Nephron (organoid): ENCODE measurements at regions not wholly inside any gene's neighbourhood (a gene's known extent, or its start where the extent isn't known, plus 50 kb on each side); places are given as distances from the start of the nearest gene placed in this dataset.

Experiments
- H3K27ac Mint-ChIP-seq, 3 experiments: 2 replicates each; pipeline ENCODE4 v1.8.0; 2020; ENCODE audit warnings: mixed read lengths in 3 of 3, mild to moderate bottlenecking in 2 of 3, moderate library complexity in 1 of 3
- H3K27me3 Mint-ChIP-seq: 2 replicates; pipeline ENCODE4 v1.8.0; 2021; ENCODE audit warnings: low read depth, mild to moderate bottlenecking, moderate library complexity, mixed read lengths
- H3K36me3 Mint-ChIP-seq: 2 replicates; pipeline ENCODE4 v1.8.0; 2020; ENCODE audit warnings: low read depth, mixed read lengths
- H3K4me1 Mint-ChIP-seq: 2 replicates; pipeline ENCODE4 v1.8.0; 2020; ENCODE audit warnings: mixed read lengths
- H3K4me3 Mint-ChIP-seq, 3 experiments: 2 replicates each; pipeline ENCODE4 v1.8.0; 2020; ENCODE audit warnings: mild to moderate bottlenecking in 3 of 3, mixed read lengths in 3 of 3, moderate library complexity in 2 of 3
- H3K9me3 Mint-ChIP-seq: 2 replicates; pipeline ENCODE4 v1.8.0; 2020; ENCODE audit warnings: mixed read lengths
- TF ChIP-seq, protein P1 (sequence below), 3 experiments: fragments of 200-600 bp; sonication (generic); IDR thresholded peaks; one replicate each; pipeline ENCODE4 v1.5.0; 2021; ENCODE audit warnings: antibody characterized with exemption in 3 of 3; ENCODE audit not compliant: unreplicated experiment in 3 of 3

DNA sequence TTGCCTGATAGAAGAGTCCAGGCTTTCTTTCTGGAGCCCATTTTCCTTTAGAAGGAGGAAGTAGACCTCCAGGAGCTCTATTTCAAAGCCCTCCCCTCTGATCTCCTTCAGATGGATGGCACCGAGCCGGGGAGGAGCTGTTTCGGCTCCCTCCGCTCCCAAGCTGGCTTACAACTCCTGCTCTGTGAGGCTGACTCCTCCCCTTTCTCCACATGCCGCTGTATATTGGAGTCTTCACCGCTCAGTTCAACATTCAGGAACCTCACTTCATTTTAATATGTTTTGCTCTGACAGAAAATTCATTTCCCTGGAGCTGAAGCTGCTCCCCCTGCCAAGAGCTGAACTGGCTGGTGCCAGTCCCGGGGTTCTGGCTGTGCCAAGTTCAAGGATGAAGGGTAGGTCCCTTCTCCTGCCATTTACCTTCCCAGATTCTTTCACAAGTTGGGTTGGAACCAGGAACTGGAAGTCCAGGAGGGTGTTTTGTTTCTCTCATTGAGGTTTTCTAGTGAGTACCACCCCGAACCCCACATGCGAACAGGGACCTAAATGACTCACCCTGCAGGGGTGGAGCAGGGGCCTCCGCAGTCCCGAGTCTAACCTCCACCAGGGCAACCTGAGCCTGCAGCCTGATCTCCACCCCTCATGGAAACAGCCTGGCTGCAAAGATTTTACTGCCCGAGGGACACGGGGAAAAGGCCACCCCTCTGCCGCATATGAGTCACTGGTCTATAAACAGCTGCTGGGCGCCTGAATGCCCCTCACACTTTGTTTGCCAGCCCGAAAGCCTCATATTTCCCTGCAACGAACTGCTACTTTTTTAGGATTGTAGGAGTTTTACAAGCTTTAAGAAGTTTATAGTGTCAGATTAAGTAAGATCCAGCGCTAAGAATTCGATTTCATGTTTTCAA is 68.6 kb upstream of the FOXA2 start:
- Mint-ChIP-seq H3K4me3 (peak overlapping the region in 2 of 3 experiments; percentile 11), H3K4me1 (no peaks in the 10 kb centered on the region), H3K27ac (no peak overlapping the region), H3K27me3 (peaks cover 50% of the 10 kb centered on the region), H3K9me3 (no peaks in the 10 kb centered on the region), H3K36me3 (no peaks in the 10 kb centered on the region)
- TF ChIP-seq, protein P1, sequence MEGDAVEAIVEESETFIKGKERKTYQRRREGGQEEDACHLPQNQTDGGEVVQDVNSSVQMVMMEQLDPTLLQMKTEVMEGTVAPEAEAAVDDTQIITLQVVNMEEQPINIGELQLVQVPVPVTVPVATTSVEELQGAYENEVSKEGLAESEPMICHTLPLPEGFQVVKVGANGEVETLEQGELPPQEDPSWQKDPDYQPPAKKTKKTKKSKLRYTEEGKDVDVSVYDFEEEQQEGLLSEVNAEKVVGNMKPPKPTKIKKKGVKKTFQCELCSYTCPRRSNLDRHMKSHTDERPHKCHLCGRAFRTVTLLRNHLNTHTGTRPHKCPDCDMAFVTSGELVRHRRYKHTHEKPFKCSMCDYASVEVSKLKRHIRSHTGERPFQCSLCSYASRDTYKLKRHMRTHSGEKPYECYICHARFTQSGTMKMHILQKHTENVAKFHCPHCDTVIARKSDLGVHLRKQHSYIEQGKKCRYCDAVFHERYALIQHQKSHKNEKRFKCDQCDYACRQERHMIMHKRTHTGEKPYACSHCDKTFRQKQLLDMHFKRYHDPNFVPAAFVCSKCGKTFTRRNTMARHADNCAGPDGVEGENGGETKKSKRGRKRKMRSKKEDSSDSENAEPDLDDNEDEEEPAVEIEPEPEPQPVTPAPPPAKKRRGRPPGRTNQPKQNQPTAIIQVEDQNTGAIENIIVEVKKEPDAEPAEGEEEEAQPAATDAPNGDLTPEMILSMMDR (IDR thresholded peaks at IDR 0.05; ENCODE audit: unreplicated experiment in 3 of 3) = no peak

DNA sequence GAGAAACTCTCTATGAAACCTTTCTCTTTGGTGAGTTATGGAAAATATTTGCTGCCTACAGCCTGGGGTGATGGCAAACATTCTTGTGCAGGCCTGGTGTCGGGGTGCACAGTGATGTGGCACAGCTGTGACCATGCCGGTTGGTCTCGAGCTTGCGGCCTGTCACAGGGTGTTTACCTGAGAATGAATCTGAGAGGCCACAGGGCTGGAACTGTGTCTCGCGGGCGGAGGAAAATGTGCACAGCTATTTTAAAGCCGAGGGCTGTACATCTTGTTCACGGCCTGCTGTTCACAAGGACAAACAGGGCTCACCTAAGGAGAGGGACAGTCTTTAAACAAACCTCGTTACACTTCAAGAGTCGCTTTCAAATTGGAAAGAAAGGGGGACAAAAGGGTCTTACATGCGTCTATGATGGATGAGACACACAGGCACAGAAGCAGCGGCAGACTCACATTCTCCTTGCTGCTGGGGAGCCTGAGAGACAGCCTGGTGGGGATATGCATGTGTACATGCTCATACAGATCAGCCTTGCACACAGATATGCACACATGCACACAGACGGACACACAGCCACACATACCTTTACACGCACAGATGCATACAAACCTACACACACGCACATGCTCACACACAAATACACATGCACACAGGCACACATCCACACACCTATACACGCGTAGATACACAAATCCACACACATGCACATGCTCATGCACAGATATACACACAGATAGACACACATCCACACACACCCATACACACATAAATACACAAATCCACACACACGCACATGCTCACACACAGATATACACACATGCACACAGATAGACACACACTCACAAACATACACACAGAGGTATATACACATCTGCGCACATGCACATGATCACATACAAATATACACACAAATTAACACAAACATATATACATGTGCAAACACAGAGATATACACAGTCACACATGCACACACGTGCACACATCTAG is 69.6 kb upstream of the FOXA2 start:
- TF ChIP-seq, protein P1 (IDR thresholded peaks at IDR 0.05; ENCODE audit: unreplicated experiment in 3 of 3) = no peak
- Mint-ChIP-seq H3K9me3 (no peaks in the 10 kb centered on the region), H3K27ac (peak overlapping the region in 1 of 3 experiments; percentile 55), H3K27me3 (peaks cover 53% of the 10 kb centered on the region), H3K4me1 (no peaks in the 10 kb centered on the region), H3K4me3 (peak overlapping the region in 1 of 3 experiments; percentile 11), H3K36me3 (no peaks in the 10 kb centered on the region)

DNA sequence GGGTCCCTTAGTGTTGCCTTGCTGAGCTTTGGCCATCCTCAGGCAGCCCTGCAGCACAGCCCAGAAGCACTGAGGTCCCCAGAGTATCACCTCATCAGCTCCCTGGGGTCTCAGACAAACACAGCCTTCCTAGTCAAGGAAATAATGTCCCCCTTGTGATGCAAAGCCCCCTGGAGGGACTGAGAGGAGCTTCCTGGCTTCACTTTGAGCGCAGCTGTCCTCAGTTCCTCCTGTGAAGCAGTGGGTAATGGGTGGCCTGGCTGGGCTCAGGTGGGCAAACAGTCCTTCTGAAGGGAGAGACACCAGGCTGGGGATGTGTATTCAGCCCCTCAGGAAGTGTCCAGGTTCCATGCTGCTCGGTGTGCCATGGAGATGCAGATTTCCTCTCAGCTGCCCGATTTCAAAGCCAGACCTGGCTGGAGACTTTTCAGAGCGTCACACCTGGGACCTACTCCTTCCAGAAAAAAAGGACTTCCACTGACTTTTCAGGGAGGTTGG is 79.2 kb upstream of the FOXA2 start:
- Mint-ChIP-seq H3K9me3 (peaks cover 9% of the 10 kb centered on the region), H3K4me1 (no peaks in the 10 kb centered on the region), H3K27me3 (peaks cover 61% of the 10 kb centered on the region), H3K4me3 (no peak overlapping the region), H3K36me3 (no peaks in the 10 kb centered on the region), H3K27ac (no peak overlapping the region)
- TF ChIP-seq, protein P1 (IDR thresholded peaks at IDR 0.05; ENCODE audit: unreplicated experiment in 3 of 3) = no peak

DNA sequence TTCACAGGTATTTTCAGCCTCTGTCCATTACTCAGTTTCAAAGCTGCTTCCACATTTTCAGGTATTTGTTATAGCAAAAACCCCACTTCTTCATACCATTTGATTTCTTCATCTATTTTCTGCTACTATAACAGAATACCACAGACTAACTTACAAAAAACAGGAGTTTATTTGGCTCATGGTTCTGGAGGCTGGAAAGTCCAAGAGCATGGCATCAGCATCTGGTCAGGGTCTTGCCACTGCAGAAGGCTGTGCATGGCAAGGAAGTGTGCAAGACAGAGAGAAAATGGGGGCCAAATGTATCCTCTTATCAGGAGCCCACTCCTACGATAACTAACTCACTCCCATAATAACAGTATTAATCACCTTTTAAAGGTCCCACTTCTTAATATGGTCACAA is 82.8 kb upstream of the FOXA2 start:
- TF ChIP-seq, protein P1 (IDR thresholded peaks at IDR 0.05; ENCODE audit: unreplicated experiment in 3 of 3) = no peak
- Mint-ChIP-seq H3K27ac (no peak overlapping the region), H3K9me3 (peaks cover 31% of the 10 kb centered on the region), H3K36me3 (no peaks in the 10 kb centered on the region), H3K4me1 (no peaks in the 10 kb centered on the region), H3K27me3 (peaks cover 44% of the 10 kb centered on the region), H3K4me3 (no peak overlapping the region)

DNA sequence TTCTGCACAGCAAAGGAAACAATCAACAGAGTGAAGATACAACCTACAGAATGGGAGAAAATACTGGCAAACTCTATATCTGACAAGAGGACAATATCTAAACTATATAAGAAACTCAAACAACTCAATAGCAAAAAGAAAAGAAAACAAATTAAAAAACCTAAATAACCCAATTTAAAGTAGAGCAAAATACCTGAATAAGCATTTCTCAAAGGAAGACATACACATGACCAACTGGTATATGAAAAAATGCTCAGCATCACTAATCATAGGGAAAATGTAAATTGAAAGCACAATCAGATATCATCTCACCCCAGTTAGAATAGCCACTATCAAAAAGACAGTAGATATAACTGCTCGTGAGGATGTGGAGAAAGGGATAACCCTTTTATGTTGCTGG is 87.8 kb upstream of the FOXA2 start:
- peaks cover 22% of the 10 kb centered on the region for H3K27me3 Mint-ChIP-seq
- H3K9me3 Mint-ChIP-seq = peaks cover 30% of the 10 kb centered on the region
- H3K4me1 Mint-ChIP-seq = no peaks in the 10 kb centered on the region
- no peak overlapping the region for H3K4me3 Mint-ChIP-seq
- H3K36me3 Mint-ChIP-seq = no peaks in the 10 kb centered on the region
- TF ChIP-seq, protein P1 (IDR thresholded peaks at IDR 0.05; ENCODE audit: unreplicated experiment in 3 of 3) = no peak
- H3K27ac Mint-ChIP-seq = no peak overlapping the region
